ENCODE measurements at regions not wholly inside any gene's neighbourhood (a gene's known extent, or its start where the extent isn't known, plus 50 kb on each side); places are given as distances from the start of the nearest gene placed in this dataset.

GRCh38 chr6:14689639-14690038 is 556.2 kb upstream of the JARID2 start:
- Histone ChIP-seq H3K27me3 (ENCODE audit: control insufficient read depth, insufficient read depth, low read length) (no peaks in the 10 kb centered on the region), H3K27ac (ENCODE audit: low read length) (no peak overlapping the region), H3K36me3 (ENCODE audit: control insufficient read depth, insufficient read depth, low read length) (no peaks in the 10 kb centered on the region), H3K4me1 (ENCODE audit: control insufficient read depth, insufficient read depth, low read length) (no peaks in the 10 kb centered on the region), H3K4me3 (ENCODE audit: low read length) (no peak overlapping the region), H3K9me3 (ENCODE audit: control insufficient read depth, insufficient read depth, low read length) (no peaks in the 10 kb centered on the region)
- Mint-ChIP-seq H3K27ac (no peak overlapping the region), H3K27me3 (ENCODE audit: low read depth in 2 of 2) (no peaks in the 10 kb centered on the region), H3K4me1 (no peaks in the 10 kb centered on the region), H3K4me3 (no peak overlapping the region), H3K36me3 (no peaks in the 10 kb centered on the region), H3K9me3 (no peaks in the 10 kb centered on the region)
- intact Hi-C loops (cut with micrococcal nuclease), result no loop called here
- DNase-seq (no peak), ATAC-seq (no peak)
- no peak for TF ChIP-seq CTCF (IDR thresholded peaks at IDR 0.05)
- 97% methylated on average over 5 of the region's 6 CpGs for WGBS (ENCODE audit: insufficient coverage)

GRCh38 chr6:14690120-14691056 is 555.5 kb upstream of the JARID2 start:
- no peak overlapping the region for H3K27ac Mint-ChIP-seq
- no peaks in the 10 kb centered on the region for H3K9me3 Mint-ChIP-seq
- Histone ChIP-seq H3K36me3 (ENCODE audit: control insufficient read depth, insufficient read depth, low read length) (no peaks in the 10 kb centered on the region), H3K27me3 (ENCODE audit: control insufficient read depth, insufficient read depth, low read length) (no peaks in the 10 kb centered on the region), H3K27ac (ENCODE audit: low read length) (no peak overlapping the region), H3K4me1 (ENCODE audit: control insufficient read depth, insufficient read depth, low read length) (no peaks in the 10 kb centered on the region), H3K9me3 (ENCODE audit: control insufficient read depth, insufficient read depth, low read length) (no peaks in the 10 kb centered on the region), H3K4me3 (ENCODE audit: low read length) (no peak overlapping the region)
- no peaks in the 10 kb centered on the region for H3K4me1 Mint-ChIP-seq
- no peak for TF ChIP-seq CTCF (IDR thresholded peaks at IDR 0.05)
- no peaks in the 10 kb centered on the region for H3K27me3 Mint-ChIP-seq (ENCODE audit: low read depth in 2 of 2)
- H3K36me3 Mint-ChIP-seq, result no peaks in the 10 kb centered on the region
- DNase-seq (no peak), ATAC-seq (no peak)
- intact Hi-C loops (cut with micrococcal nuclease), result no loop called here
- WGBS (ENCODE audit: insufficient coverage), result 94% methylated on average over 5 of the region's 8 CpGs
- no peak overlapping the region for H3K4me3 Mint-ChIP-seq

- Histone ChIP-seq H3K36me3 (ENCODE audit: control insufficient read depth, insufficient read depth, low read length) (no peaks in the 10 kb centered on the region), H3K4me1 (ENCODE audit: control insufficient read depth, insufficient read depth, low read length) (no peaks in the 10 kb centered on the region), H3K4me3 (ENCODE audit: low read length) (no peak overlapping the region), H3K27me3 (ENCODE audit: control insufficient read depth, insufficient read depth, low read length) (no peaks in the 10 kb centered on the region), H3K9me3 (ENCODE audit: control insufficient read depth, insufficient read depth, low read length) (no peaks in the 10 kb centered on the region), H3K27ac (ENCODE audit: low read length) (no peak overlapping the region)
- no peaks in the 10 kb centered on the region for H3K9me3 Mint-ChIP-seq
- DNase-seq (no peak), ATAC-seq (no peak)
- intact Hi-C loops (cut with micrococcal nuclease), result no loop called here
- H3K4me1 Mint-ChIP-seq, result no peaks in the 10 kb centered on the region
- TF ChIP-seq CTCF (IDR thresholded peaks at IDR 0.05), result no peak
- no peak overlapping the region for H3K4me3 Mint-ChIP-seq
- 93% methylated on average over 1 of the region's 1 CpG for WGBS (ENCODE audit: insufficient coverage)
- H3K27me3 Mint-ChIP-seq (ENCODE audit: low read depth in 2 of 2), result no peaks in the 10 kb centered on the region
- H3K27ac Mint-ChIP-seq, result no peak overlapping the region
- no peaks in the 10 kb centered on the region for H3K36me3 Mint-ChIP-seq
These were observed 553.7 kb upstream of the JARID2 start for GRCh38 chr6:14692208-14692607.
